Neuronal stem cell (in vitro differentiated cells): ENCODE measurements at regions not wholly inside any gene's neighbourhood (a gene's known extent, or its start where the extent isn't known, plus 50 kb on each side); places are given as distances from the start of the nearest gene placed in this dataset.

Experiments
- DNase-seq: peaks from one replicate; pipeline ENCODE4 v3.0.0-alpha.2; 2013; ENCODE audit warnings: low spot score
- H2AFZ ChIP-seq: one replicate; pipeline ENCODE4 v1.6.1; 2013; ENCODE audit warnings: mild to moderate bottlenecking, low read length, inconsistent platforms
- H2AK5ac ChIP-seq: 2 replicates; pipeline ENCODE4 v1.6.1; 2013; ENCODE audit warnings: low read depth, mild to moderate bottlenecking, inconsistent platforms, low read length, moderate library complexity, mixed read lengths
- H2BK120ac ChIP-seq: 2 replicates; pipeline ENCODE4 v1.6.1; 2013; ENCODE audit warnings: low read depth, mild to moderate bottlenecking, inconsistent platforms, low read length, moderate library complexity, mixed read lengths
- H2BK12ac ChIP-seq: one replicate; pipeline ENCODE4 v1.6.1; 2013; ENCODE audit warnings: low read length, inconsistent platforms
- H2BK15ac ChIP-seq: 2 replicates; pipeline ENCODE4 v1.6.1; 2013; ENCODE audit warnings: mild to moderate bottlenecking, low read length, inconsistent platforms, mixed read lengths
- H2BK5ac ChIP-seq: one replicate; pipeline ENCODE4 v1.6.1; 2013; ENCODE audit warnings: inconsistent platforms, mild to moderate bottlenecking, low read length, moderate library complexity
- H3K14ac ChIP-seq: one replicate; pipeline ENCODE4 v1.6.1; 2013; ENCODE audit warnings: low read length, inconsistent platforms
- H3K18ac ChIP-seq: 2 replicates; pipeline ENCODE4 v1.6.1; 2013; ENCODE audit warnings: low read length, inconsistent platforms
- H3K23ac ChIP-seq: 2 replicates; pipeline ENCODE4 v1.6.1; 2013; ENCODE audit warnings: low read depth, mild to moderate bottlenecking, mixed read lengths, low read length, inconsistent platforms; ENCODE audit not compliant: poor library complexity
- H3K27ac ChIP-seq: replicated peaks from 3 replicates; pipeline ENCODE4 v1.5.1; 2013; ENCODE audit warnings: low read length, inconsistent platforms
- H3K27me3 ChIP-seq, 3 experiments: 2 replicates each; pipeline ENCODE4 v1.6.1; 2013; ENCODE audit warnings: low read length in 3 of 3, mild to moderate bottlenecking in 2 of 3, inconsistent platforms in 1 of 3, low read depth in 1 of 3, mixed read lengths in 1 of 3, moderate library complexity in 1 of 3; ENCODE audit not compliant: control insufficient read depth in 3 of 3, insufficient read depth in 3 of 3
- H3K36me3 ChIP-seq, 2 donors: replicated peaks in 1 of 2; 2 replicates each; pipeline ENCODE4 v1.6.1; 2013; ENCODE audit warnings: low read length in 2 of 2; ENCODE audit not compliant: control insufficient read depth in 2 of 2, insufficient read depth in 2 of 2
- H3K4ac ChIP-seq: 2 replicates; pipeline ENCODE4 v1.6.1; 2013; ENCODE audit warnings: inconsistent platforms, mild to moderate bottlenecking, low read length, moderate library complexity
- H3K4me1 ChIP-seq, 2 donors: 1 replicate in 1 of 2; 2 replicates in 1 of 2; pipeline ENCODE4 v1.6.1; 2013; ENCODE audit warnings: low read length in 2 of 2, low read depth in 1 of 2; ENCODE audit not compliant: control insufficient read depth in 2 of 2, insufficient read depth in 1 of 2
- H3K4me2 ChIP-seq: one replicate; pipeline ENCODE4 v1.6.1; 2013; ENCODE audit warnings: mild to moderate bottlenecking, low read length, inconsistent platforms; ENCODE audit not compliant: insufficient read depth, poor library complexity, severe bottlenecking
- H3K4me3 ChIP-seq, 2 donors: 2 replicates each; pipeline ENCODE4 v1.5.1; 2013; ENCODE audit warnings: low read length in 2 of 2, mild to moderate bottlenecking in 2 of 2, inconsistent platforms in 1 of 2, moderate library complexity in 1 of 2
- H3K79me1 ChIP-seq: one replicate; pipeline ENCODE4 v1.6.1; 2013; ENCODE audit warnings: low read depth, mild to moderate bottlenecking, inconsistent platforms, low read length, moderate library complexity
- H3K9ac ChIP-seq: one replicate; pipeline ENCODE4 v1.6.1; 2013; ENCODE audit warnings: mild to moderate bottlenecking, low read depth, low read length, inconsistent platforms; ENCODE audit not compliant: poor library complexity
- H3K9me3 ChIP-seq, 2 donors: replicated peaks in 1 of 2; 2 replicates each; pipeline versions ENCODE3 to v1.6.1; 2013; ENCODE audit warnings: low read length in 2 of 2, mild to moderate bottlenecking in 2 of 2, inconsistent platforms in 1 of 2, low read depth in 1 of 2, mixed read lengths in 1 of 2, moderate library complexity in 1 of 2; ENCODE audit not compliant: control insufficient read depth in 2 of 2, insufficient read depth in 1 of 2
- H4K8ac ChIP-seq: one replicate; pipeline ENCODE4 v1.6.1; 2013; ENCODE audit warnings: low read depth, mild to moderate bottlenecking, inconsistent platforms, low read length, moderate library complexity
- H4K91ac ChIP-seq: one replicate; pipeline ENCODE4 v1.6.1; 2013; ENCODE audit warnings: low read length, low read depth, mild to moderate bottlenecking, inconsistent platforms; ENCODE audit not compliant: poor library complexity
- WGBS, 2 donors: extraction: QIAGEN DNeasy Blood & Tissue Kit; methylation state at CpG; one replicate each; pipeline ENCODE4 v1.1.7; 2013; ENCODE audit warnings: missing lambda C conversion rate in 2 of 2, mixed read lengths in 1 of 2; ENCODE audit not compliant: insufficient read length in 2 of 2, insufficient replicate concordance in 1 of 2; ENCODE audit errors: extremely low coverage in 2 of 2; 5-methylcytosine and 5-hydroxymethylcytosine counted together

- H3K23ac ChIP-seq, result no peak overlapping the region
- no peak overlapping the region for H4K91ac ChIP-seq
- no peak overlapping the region for H4K8ac ChIP-seq
- DNase-seq, result no peak
- no CpG with 5 or more reads among the region's 2 CpGs for WGBS, 2 donors
- H3K4ac ChIP-seq, result no peak overlapping the region
- H2AFZ ChIP-seq, result no peak overlapping the region
- no peak overlapping the region for H3K14ac ChIP-seq
- H3K4me3 ChIP-seq, result no peak overlapping the region
- no peaks in the 10 kb centered on the region for H3K27me3 ChIP-seq
- no peaks in the 10 kb centered on the region for H3K79me1 ChIP-seq
- no peak overlapping the region for H3K27ac ChIP-seq
- H2BK5ac ChIP-seq, result no peak overlapping the region
- no peak overlapping the region for H3K4me2 ChIP-seq
- no peaks in the 10 kb centered on the region for H3K36me3 ChIP-seq
- no peak overlapping the region for H2AK5ac ChIP-seq
- H2BK120ac ChIP-seq, result no peak overlapping the region
- H3K9me3 ChIP-seq, result peaks cover 0 to 2% of the 10 kb centered on the region in 2 donors
- no peaks in the 10 kb centered on the region for H3K4me1 ChIP-seq
- no peak overlapping the region for H2BK12ac ChIP-seq
- H3K9ac ChIP-seq, result no peak overlapping the region
- no peak overlapping the region for H3K18ac ChIP-seq
- no peak overlapping the region for H2BK15ac ChIP-seq
These were observed 143.3 kb upstream of the GUCY1A1 start for GRCh38 chr4:155523358-155523757.

- no peak overlapping the region for H3K18ac ChIP-seq
- DNase-seq, result no peak
- H3K23ac ChIP-seq, result no peak overlapping the region
- H3K4ac ChIP-seq, result no peak overlapping the region
- H2BK5ac ChIP-seq, result no peak overlapping the region
- H2AFZ ChIP-seq, result no peak overlapping the region
- H3K27me3 ChIP-seq, result no peaks in the 10 kb centered on the region
- H3K9ac ChIP-seq, result no peak overlapping the region
- no peak overlapping the region for H3K27ac ChIP-seq
- no peak overlapping the region for H2BK12ac ChIP-seq
- no peak overlapping the region for H3K4me2 ChIP-seq
- no peaks in the 10 kb centered on the region for H3K79me1 ChIP-seq
- H3K4me1 ChIP-seq, result no peaks in the 10 kb centered on the region
- H2AK5ac ChIP-seq, result no peak overlapping the region
- WGBS, 2 donors, result no CpG with 5 or more reads among the region's 2 CpGs
- H3K36me3 ChIP-seq, result no peaks in the 10 kb centered on the region
- no peak overlapping the region for H4K8ac ChIP-seq
- no peak overlapping the region for H3K4me3 ChIP-seq
- no peak overlapping the region for H3K14ac ChIP-seq
- H4K91ac ChIP-seq, result no peak overlapping the region
- H2BK15ac ChIP-seq, result no peak overlapping the region
- peaks cover 0 to 2% of the 10 kb centered on the region in 2 donors for H3K9me3 ChIP-seq
- H2BK120ac ChIP-seq, result no peak overlapping the region
These were observed 144.4 kb upstream of the GUCY1A1 start for GRCh38 chr4:155522201-155522600.

GRCh38 chr4:155521382-155521781 lies 144.6 kb upstream of the MAP9 start:
- no peaks in the 10 kb centered on the region for H3K79me1 ChIP-seq
- no peak overlapping the region for H2BK12ac ChIP-seq
- H3K14ac ChIP-seq, result no peak overlapping the region
- H2AK5ac ChIP-seq, result no peak overlapping the region
- no peaks in the 10 kb centered on the region for H3K36me3 ChIP-seq
- no peak overlapping the region for H2BK5ac ChIP-seq
- no peaks in the 10 kb centered on the region for H3K27me3 ChIP-seq
- no peak overlapping the region for H3K4ac ChIP-seq
- no CpG with 5 or more reads among the region's 7 CpGs for WGBS, 2 donors
- no peak overlapping the region for H3K9ac ChIP-seq
- peaks cover 0 to 2% of the 10 kb centered on the region in 2 donors for H3K9me3 ChIP-seq
- no peak overlapping the region for H3K23ac ChIP-seq
- no peak overlapping the region for H2AFZ ChIP-seq
- H4K8ac ChIP-seq, result no peak overlapping the region
- H3K27ac ChIP-seq, result no peak overlapping the region
- DNase-seq, result no peak
- H3K4me2 ChIP-seq, result no peak overlapping the region
- H4K91ac ChIP-seq, result no peak overlapping the region
- H2BK15ac ChIP-seq, result no peak overlapping the region
- no peak overlapping the region for H2BK120ac ChIP-seq
- H3K18ac ChIP-seq, result no peak overlapping the region
- H3K4me3 ChIP-seq, result no peak overlapping the region
- no peaks in the 10 kb centered on the region for H3K4me1 ChIP-seq

GRCh38 chr4:155515444-155516075 lies 138.8 kb upstream of the MAP9 start:
- Histone ChIP-seq H2BK120ac (no peak overlapping the region), H3K18ac (no peak overlapping the region), H3K9ac (no peak overlapping the region), H4K91ac (no peak overlapping the region), H3K27me3 (no peaks in the 10 kb centered on the region), H2AK5ac (no peak overlapping the region), H3K14ac (no peak overlapping the region), H3K36me3 (no peaks in the 10 kb centered on the region), H2BK12ac (no peak overlapping the region), H3K79me1 (no peaks in the 10 kb centered on the region), H3K4ac (no peak overlapping the region), H3K4me3 (no peak overlapping the region), H3K9me3 (no peaks in the 10 kb centered on the region), H2BK5ac (no peak overlapping the region), H3K23ac (no peak overlapping the region), H4K8ac (no peak overlapping the region), H3K27ac (no peak overlapping the region), H3K4me1 (no peaks in the 10 kb centered on the region), H2BK15ac (no peak overlapping the region), H2AFZ (no peak overlapping the region), H3K4me2 (no peak overlapping the region)
- WGBS, 2 donors, result no CpG with 5 or more reads among the region's 3 CpGs
- no peak for DNase-seq
